Caco-2 (cell line): ENCODE measurements at regions not wholly inside any gene's neighbourhood (a gene's known extent, or its start where the extent isn't known, plus 50 kb on each side); places are given as distances from the start of the nearest gene placed in this dataset.

Experiments used
- BruUV-seq: library from RNA; stranded (reverse); fragments of 400-500 nt; replicated peaks from 2 replicates; lab custom pipeline; 2021; lab: Mats Ljungman, UMichigan
- CTCF ChIA-PET: fragments of 300-600 bp; sonication (Branson Sonifier 250); formaldehyde crosslinking; loops from one replicate; lab custom pipeline; 2022; ENCODE audit warnings: antibody characterized with exemption; lab: Charles Lee
- POLR2A ChIA-PET: fragments of 300-600 bp; sonication (Branson Sonifier 250); formaldehyde crosslinking; loops from one replicate; lab custom pipeline; 2022; ENCODE audit warnings: antibody characterized with exemption; lab: Charles Lee
- DNase-seq, 2 experiments: peaks; one replicate each; pipeline versions ENCODE4 v3.0.0 to v3.0.0-alpha.2; 2020 to 2022
- H3K27me3 ChIP-seq: replicated peaks from 2 replicates; pipeline ENCODE4 v1.6.0; 2011; ENCODE audit warnings: low read length; ENCODE audit not compliant: control insufficient read depth, insufficient read depth
- H3K36me3 ChIP-seq: 2 replicates; pipeline ENCODE4 v1.5.1; 2011; ENCODE audit warnings: low read length; ENCODE audit not compliant: control insufficient read depth, insufficient read depth
- H3K4me1 ChIP-seq: fragments of 250-450 bp; sonication (Bioruptor Pico); 2 replicates; pipeline ENCODE4 v1.5.1; 2020; ENCODE audit warnings: mild to moderate bottlenecking
- H3K4me3 ChIP-seq: 2 replicates; pipeline ENCODE4 v1.5.1; 2011; ENCODE audit warnings: low read depth, mild to moderate bottlenecking, control low read depth, low read length
- H3K9me3 ChIP-seq: fragments of 250-450 bp; sonication (Bioruptor Pico); 2 replicates; pipeline ENCODE4 v1.5.1; 2020; ENCODE audit warnings: mild to moderate bottlenecking, moderate library complexity
- H3K27ac Mint-ChIP-seq: one replicate; pipeline ENCODE4 v1.8.0; 2022; ENCODE audit warnings: mixed read lengths; ENCODE audit not compliant: unreplicated experiment
- H3K27me3 Mint-ChIP-seq: one replicate; pipeline ENCODE4 v1.8.0; 2022; ENCODE audit warnings: mixed read lengths; ENCODE audit not compliant: insufficient read depth, unreplicated experiment
- H3K36me3 Mint-ChIP-seq: one replicate; pipeline ENCODE4 v1.8.0; 2022; ENCODE audit warnings: mild to moderate bottlenecking, mixed read lengths; ENCODE audit not compliant: insufficient read depth, unreplicated experiment
- H3K4me1 Mint-ChIP-seq: one replicate; pipeline ENCODE4 v1.8.0; 2022; ENCODE audit warnings: low read depth, mixed read lengths; ENCODE audit not compliant: unreplicated experiment
- H3K4me3 Mint-ChIP-seq: one replicate; pipeline ENCODE4 v1.8.0; 2022; ENCODE audit warnings: mild to moderate bottlenecking, moderate library complexity, mixed read lengths; ENCODE audit not compliant: unreplicated experiment
- H3K9me3 Mint-ChIP-seq: one replicate; pipeline ENCODE4 v1.8.0; 2022; ENCODE audit warnings: mixed read lengths; ENCODE audit not compliant: unreplicated experiment
- CTCF ChIP-seq, 2 experiments: fragments of 200-600 bp in 1 of 2; IDR thresholded peaks; 1 replicate in 1 of 2; 2 replicates in 1 of 2; pipeline versions ENCODE4 v1.5.1 to v1.8.0; 2011 to 2022; ENCODE audit warnings: antibody characterized with exemption in 1 of 2, control low read depth in 1 of 2, inconsistent platforms in 1 of 2, low read depth in 1 of 2, low read length in 1 of 2, mild to moderate bottlenecking in 1 of 2, moderate library complexity in 1 of 2; ENCODE audit not compliant: insufficient read depth in 1 of 2, severe bottlenecking in 1 of 2, unreplicated experiment in 1 of 2
- intact Hi-C: fragments of 100-400 bp; cut with micrococcal nuclease; formaldehyde crosslinking; loops from one replicate; pipeline ENCODE4 v1.10.0; 2022; ENCODE audit not compliant: unreplicated experiment

DNA sequence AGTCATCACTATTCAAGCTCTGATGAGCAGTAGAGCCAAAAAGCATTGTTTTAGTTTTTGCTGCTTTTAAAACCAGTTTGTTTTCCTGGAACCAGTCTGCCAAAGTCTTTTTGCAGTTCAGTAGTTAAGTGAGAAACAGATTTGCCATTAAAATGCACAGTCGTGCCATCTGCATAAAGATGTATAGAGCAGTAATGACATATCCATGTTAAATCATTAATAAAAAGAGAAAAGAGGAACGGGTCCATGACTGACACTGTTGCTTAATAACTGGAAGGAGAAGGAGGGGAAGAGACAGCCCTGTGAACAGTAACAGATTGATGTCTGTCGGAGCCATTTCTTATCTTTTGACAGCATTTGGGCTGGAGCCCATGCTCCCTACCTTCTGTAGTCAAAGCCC, 704.6 kb downstream of the SATB2 start:
- no peaks in the 10 kb centered on the region for H3K27me3 ChIP-seq
- ChIA-PET CTCF (no interaction called here), POLR2A (no interaction called here)
- Mint-ChIP-seq H3K36me3 (no peaks in the 10 kb centered on the region), H3K4me3 (no peak overlapping the region), H3K27me3 (no peaks in the 10 kb centered on the region), H3K4me1 (no peaks in the 10 kb centered on the region), H3K9me3 (no peaks in the 10 kb centered on the region), H3K27ac (no peak overlapping the region)
- no peaks in the 10 kb centered on the region for H3K36me3 ChIP-seq
- no peaks in the 10 kb centered on the region for H3K4me1 ChIP-seq
- BruUV-seq = no TSS peak
- H3K4me3 ChIP-seq = no peak overlapping the region
- H3K9me3 ChIP-seq = no peaks in the 10 kb centered on the region
- intact Hi-C loops = no loop called here
- no peak for DNase-seq
- no peak for TF ChIP-seq CTCF (IDR thresholded peaks at IDR 0.05; ENCODE audit: insufficient read depth in 1 of 2, low read depth in 1 of 2, low read length in 1 of 2, severe bottlenecking in 1 of 2, unreplicated experiment in 1 of 2)

DNA sequence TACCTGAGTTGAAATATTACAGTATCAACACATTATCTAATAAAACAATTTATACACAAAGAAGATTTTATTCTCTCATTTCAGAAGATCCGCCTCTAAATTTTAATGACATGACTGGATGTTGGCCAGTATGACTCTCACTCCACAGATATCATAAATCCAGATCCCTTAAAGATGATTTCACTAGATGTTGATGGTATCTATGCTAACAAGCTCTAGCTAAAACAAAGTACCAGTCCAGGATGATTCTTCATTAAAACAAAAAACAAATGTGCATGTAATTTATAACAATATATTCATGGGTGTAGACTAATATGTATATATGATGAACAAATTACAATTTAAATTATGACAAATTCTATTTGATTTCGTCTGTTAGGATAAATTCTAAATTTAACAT, 708.4 kb downstream of the SATB2 start:
- no peak overlapping the region for H3K4me3 Mint-ChIP-seq
- peaks cover 2% of the 10 kb centered on the region for H3K27me3 Mint-ChIP-seq
- no peaks in the 10 kb centered on the region for H3K36me3 Mint-ChIP-seq
- H3K4me1 ChIP-seq = no peaks in the 10 kb centered on the region
- H3K4me1 Mint-ChIP-seq = no peaks in the 10 kb centered on the region
- no peaks in the 10 kb centered on the region for H3K27me3 ChIP-seq
- ChIA-PET POLR2A (no interaction called here), CTCF (no interaction called here)
- TF ChIP-seq CTCF (IDR thresholded peaks at IDR 0.05; ENCODE audit: insufficient read depth in 1 of 2, low read depth in 1 of 2, low read length in 1 of 2, severe bottlenecking in 1 of 2, unreplicated experiment in 1 of 2) = no peak
- BruUV-seq = no TSS peak
- no peaks in the 10 kb centered on the region for H3K9me3 Mint-ChIP-seq
- no peak overlapping the region for H3K4me3 ChIP-seq
- no peaks in the 10 kb centered on the region for H3K9me3 ChIP-seq
- no peak overlapping the region for H3K27ac Mint-ChIP-seq
- no peaks in the 10 kb centered on the region for H3K36me3 ChIP-seq
- intact Hi-C loops = no loop called here
- no peak for DNase-seq

DNA sequence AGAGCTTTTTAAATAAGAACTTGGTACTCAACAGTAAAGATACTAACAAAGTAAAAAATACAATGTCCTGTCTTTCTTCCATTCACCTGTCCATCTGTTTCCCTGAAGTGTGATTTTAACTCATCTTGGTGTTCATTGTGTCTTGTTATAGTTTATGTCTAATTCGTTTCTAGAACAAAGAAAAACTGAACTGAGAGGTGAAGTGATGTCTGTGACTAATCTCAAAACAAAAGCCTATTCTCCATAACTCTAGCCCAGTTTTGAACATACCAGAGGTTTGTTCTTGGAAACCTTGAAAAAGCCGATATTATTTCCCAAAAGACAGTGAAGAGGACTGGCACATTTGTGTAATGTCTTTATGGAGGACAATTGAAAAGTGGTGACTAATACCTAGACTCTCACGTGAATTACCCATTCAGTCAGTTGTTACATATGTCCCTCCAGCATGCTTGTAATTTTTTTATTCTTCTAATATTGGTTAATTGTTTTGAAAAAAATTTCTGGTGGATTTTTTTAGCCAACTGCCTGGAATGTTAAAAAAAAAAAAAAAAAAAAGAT, 725.8 kb downstream of the SATB2 start:
- Mint-ChIP-seq H3K4me1 (no peaks in the 10 kb centered on the region), H3K4me3 (no peak overlapping the region), H3K27ac (no peak overlapping the region), H3K36me3 (no peaks in the 10 kb centered on the region), H3K9me3 (no peaks in the 10 kb centered on the region), H3K27me3 (no peaks in the 10 kb centered on the region)
- Histone ChIP-seq H3K27me3 (no peaks in the 10 kb centered on the region), H3K9me3 (no peaks in the 10 kb centered on the region), H3K4me3 (no peak overlapping the region), H3K36me3 (no peaks in the 10 kb centered on the region), H3K4me1 (no peaks in the 10 kb centered on the region)
- BruUV-seq = no TSS peak
- DNase-seq = no peak
- no peak for TF ChIP-seq CTCF (IDR thresholded peaks at IDR 0.05; ENCODE audit: insufficient read depth in 1 of 2, low read depth in 1 of 2, low read length in 1 of 2, severe bottlenecking in 1 of 2, unreplicated experiment in 1 of 2)
- CTCF ChIA-PET = no interaction called here
- POLR2A ChIA-PET = no interaction called here
- intact Hi-C loops = no loop called here
